ENCODE measurements at regions not wholly inside any gene's neighbourhood (a gene's known extent, or its start where the extent isn't known, plus 50 kb on each side); places are given as distances from the start of the nearest gene placed in this dataset.
"Not testable (repeated sequence)": the region's sequence is repeated elsewhere in the genome, so short reads cannot be mapped to it uniquely, and the experiment has no call there.

DNA sequence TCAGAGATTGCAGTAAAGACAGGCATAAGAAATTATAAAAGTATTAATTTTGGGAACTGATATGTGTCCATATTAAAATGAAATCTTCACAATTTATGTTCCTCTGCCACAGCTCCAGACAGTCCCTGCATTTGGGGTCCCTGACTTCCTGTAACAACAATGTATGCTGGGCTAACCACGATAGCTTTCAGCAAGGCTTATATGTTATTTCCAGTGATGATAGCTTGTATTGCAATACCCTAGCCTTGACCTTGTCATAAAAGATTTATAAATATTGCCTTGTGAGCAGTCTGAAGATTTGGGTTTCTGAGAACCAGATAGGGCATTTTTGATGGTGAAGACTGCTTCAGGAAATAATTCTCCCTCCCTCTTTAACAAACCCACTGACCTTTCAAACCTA is 129.5 kb downstream of the PCDH10 start:
- H3K9me3 ChIP-seq = no peaks in the 10 kb centered on the region
- ChIA-PET POLR2A (no interaction called here), CTCF (no interaction called here)
- 47% methylated on average over 1 of the region's 1 CpG for WGBS (ENCODE audit: missing lambda C conversion rate)
- H3K4me3 ChIP-seq = no peak overlapping the region
- no peak overlapping the region for H3K27ac ChIP-seq
- no peak for ATAC-seq
- FAIRE-seq = no peak
- no peak overlapping the region for H3K4me2 ChIP-seq
- DNase-seq (ENCODE audit: low read depth in 1 of 2, low spot score in 1 of 2) = no peak
- TF ChIP-seq SMC3 (IDR thresholded peaks at IDR 0.05) = no peak
- TF ChIP-seq PHF8 (IDR thresholded peaks at IDR 0.05; ENCODE audit: borderline replicate concordance, low read depth) = no peak
- no peak for TF ChIP-seq NPAS2 (CRISPR knock-in tag; IDR thresholded peaks at IDR 0.05; ENCODE audit: borderline replicate concordance)
- no peak for TF ChIP-seq JUNB (IDR thresholded peaks at IDR 0.05)
- TF ChIP-seq BHLHE40 (IDR thresholded peaks at IDR 0.05; ENCODE audit: low read depth, low read length) = no peak
- TF ChIP-seq, protein P1, sequence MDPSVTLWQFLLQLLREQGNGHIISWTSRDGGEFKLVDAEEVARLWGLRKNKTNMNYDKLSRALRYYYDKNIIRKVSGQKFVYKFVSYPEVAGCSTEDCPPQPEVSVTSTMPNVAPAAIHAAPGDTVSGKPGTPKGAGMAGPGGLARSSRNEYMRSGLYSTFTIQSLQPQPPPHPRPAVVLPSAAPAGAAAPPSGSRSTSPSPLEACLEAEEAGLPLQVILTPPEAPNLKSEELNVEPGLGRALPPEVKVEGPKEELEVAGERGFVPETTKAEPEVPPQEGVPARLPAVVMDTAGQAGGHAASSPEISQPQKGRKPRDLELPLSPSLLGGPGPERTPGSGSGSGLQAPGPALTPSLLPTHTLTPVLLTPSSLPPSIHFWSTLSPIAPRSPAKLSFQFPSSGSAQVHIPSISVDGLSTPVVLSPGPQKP (IDR thresholded peaks at IDR 0.05; ENCODE audit: low read depth, low read length) = no peak
- TF ChIP-seq, protein P2, sequence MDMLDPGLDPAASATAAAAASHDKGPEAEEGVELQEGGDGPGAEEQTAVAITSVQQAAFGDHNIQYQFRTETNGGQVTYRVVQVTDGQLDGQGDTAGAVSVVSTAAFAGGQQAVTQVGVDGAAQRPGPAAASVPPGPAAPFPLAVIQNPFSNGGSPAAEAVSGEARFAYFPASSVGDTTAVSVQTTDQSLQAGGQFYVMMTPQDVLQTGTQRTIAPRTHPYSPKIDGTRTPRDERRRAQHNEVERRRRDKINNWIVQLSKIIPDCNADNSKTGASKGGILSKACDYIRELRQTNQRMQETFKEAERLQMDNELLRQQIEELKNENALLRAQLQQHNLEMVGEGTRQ (IDR thresholded peaks at IDR 0.05) = no peak
- TF ChIP-seq TFCP2L1 (CRISPR knock-in tag; IDR thresholded peaks at IDR 0.05) = no peak
- TF ChIP-seq ZNF302 (CRISPR knock-in tag; IDR thresholded peaks at IDR 0.05) = no peak
- TF ChIP-seq MAFK (IDR thresholded peaks at IDR 0.05; ENCODE audit: partially characterized antibody) = no peak
- TF ChIP-seq CBX8 (IDR thresholded peaks at IDR 0.05) = no peak
- TF ChIP-seq RFX5 (IDR thresholded peaks at IDR 0.05) = no peak
- TF ChIP-seq CEBPB (IDR thresholded peaks at IDR 0.05) = no peak
- no peak for TF ChIP-seq NFE2L2 (conservative IDR thresholded peaks at IDR 0.05; ENCODE audit: low read length)
- no peaks in the 10 kb centered on the region for H3K4me1 ChIP-seq

DNA sequence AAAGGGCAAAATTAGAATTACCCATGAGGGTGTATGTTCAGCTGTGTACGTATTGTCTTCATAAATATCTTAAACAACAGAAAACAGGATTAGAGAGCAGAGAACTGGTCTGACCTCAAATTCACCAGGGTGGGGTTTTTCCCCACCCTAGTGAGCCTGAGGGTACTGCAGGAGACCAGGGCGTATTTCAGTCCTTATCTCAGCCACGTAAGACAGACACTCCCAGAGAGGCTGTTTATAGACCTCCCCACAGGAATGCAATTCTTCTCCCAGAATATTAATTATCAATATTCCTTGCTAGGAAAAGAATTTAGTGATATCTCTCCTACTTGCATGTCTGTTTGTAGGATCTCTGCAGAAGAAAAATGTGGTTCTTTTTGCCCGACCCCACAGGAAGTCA is 128.8 kb downstream of the PCDH10 start:
- H3K4me1 ChIP-seq; DNase-seq (ENCODE audit: low read depth in 1 of 2, low spot score in 1 of 2); CTCF ChIA-PET; ATAC-seq; H3K4me2 ChIP-seq; H3K27ac ChIP-seq; H3K9me3 ChIP-seq; POLR2A ChIA-PET; H3K4me3 ChIP-seq; FAIRE-seq: not testable (repeated sequence)
- WGBS (ENCODE audit: missing lambda C conversion rate) = 48% methylated on average over 4 of the region's 4 CpGs

DNA sequence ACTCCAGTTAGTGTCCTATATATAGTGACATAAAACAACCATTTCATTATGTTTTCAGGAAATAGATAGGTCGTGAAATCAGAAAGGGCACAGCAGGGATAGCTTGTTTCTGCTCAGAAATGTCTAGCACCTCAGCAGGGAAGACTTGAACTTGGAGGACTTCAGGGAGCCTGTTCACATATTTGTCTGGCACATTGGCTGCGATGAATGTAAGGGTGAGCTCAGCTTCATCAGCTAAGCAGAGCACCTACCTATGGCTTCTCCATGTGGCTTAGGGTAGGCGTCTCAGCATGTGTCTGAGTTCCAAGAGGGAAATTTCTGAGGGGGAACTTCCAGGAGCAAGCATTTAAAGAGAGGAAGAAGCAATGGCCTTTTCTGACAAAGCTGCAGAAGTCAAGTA is 126.2 kb downstream of the PCDH10 start:
- CTCF ChIA-PET = no interaction called here
- no peak for ATAC-seq
- H3K27ac ChIP-seq = no peak overlapping the region

More for the DNA sequence above, 126.2 kb downstream of the PCDH10 start:
- Histone ChIP-seq H3K4me1 (no peaks in the 10 kb centered on the region), H3K4me3 (no peak overlapping the region), H3K9me3 (no peaks in the 10 kb centered on the region), H3K4me2 (no peak overlapping the region)
- FAIRE-seq (no peak), DNase-seq (ENCODE audit: low read depth in 1 of 2, low spot score in 1 of 2) (no peak)
- POLR2A ChIA-PET = no interaction called here
- WGBS (ENCODE audit: missing lambda C conversion rate) = 66% methylated on average over 3 of the region's 3 CpGs
- TF ChIP-seq HDAC2 (IDR thresholded peaks at IDR 0.05) (no peak), ZFP36 (IDR thresholded peaks at IDR 0.05; ENCODE audit: borderline replicate concordance, partially characterized antibody) (no peak), HOXB13 (CRISPR knock-in tag; IDR thresholded peaks at IDR 0.05; ENCODE audit: low read depth) (no peak), RNF2 (IDR thresholded peaks at IDR 0.05; ENCODE audit: borderline replicate concordance, low read depth) (no peak), EHMT2 (IDR thresholded peaks at IDR 0.05; ENCODE audit: low read depth) (no peak), BHLHE40 (IDR thresholded peaks at IDR 0.05; ENCODE audit: low read depth, low read length) (no peak), ZC3H11A (IDR thresholded peaks at IDR 0.05) (no peak), MAFK (IDR thresholded peaks at IDR 0.05; ENCODE audit: partially characterized antibody) (no peak), EHF (CRISPR knock-in tag; IDR thresholded peaks at IDR 0.05) (no peak), TP53 (CRISPR knock-in tag; IDR thresholded peaks at IDR 0.05) (no peak), KDM5A (IDR thresholded peaks at IDR 0.05) (no peak)
- TF ChIP-seq, protein P3, sequence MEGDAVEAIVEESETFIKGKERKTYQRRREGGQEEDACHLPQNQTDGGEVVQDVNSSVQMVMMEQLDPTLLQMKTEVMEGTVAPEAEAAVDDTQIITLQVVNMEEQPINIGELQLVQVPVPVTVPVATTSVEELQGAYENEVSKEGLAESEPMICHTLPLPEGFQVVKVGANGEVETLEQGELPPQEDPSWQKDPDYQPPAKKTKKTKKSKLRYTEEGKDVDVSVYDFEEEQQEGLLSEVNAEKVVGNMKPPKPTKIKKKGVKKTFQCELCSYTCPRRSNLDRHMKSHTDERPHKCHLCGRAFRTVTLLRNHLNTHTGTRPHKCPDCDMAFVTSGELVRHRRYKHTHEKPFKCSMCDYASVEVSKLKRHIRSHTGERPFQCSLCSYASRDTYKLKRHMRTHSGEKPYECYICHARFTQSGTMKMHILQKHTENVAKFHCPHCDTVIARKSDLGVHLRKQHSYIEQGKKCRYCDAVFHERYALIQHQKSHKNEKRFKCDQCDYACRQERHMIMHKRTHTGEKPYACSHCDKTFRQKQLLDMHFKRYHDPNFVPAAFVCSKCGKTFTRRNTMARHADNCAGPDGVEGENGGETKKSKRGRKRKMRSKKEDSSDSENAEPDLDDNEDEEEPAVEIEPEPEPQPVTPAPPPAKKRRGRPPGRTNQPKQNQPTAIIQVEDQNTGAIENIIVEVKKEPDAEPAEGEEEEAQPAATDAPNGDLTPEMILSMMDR (IDR thresholded peaks at IDR 0.05) = no peak

All from A549 (cell line).